H1 (cell line): ENCODE measurements at regions not wholly inside any gene's neighbourhood (a gene's known extent, or its start where the extent isn't known, plus 50 kb on each side); places are given as distances from the start of the nearest gene placed in this dataset.

Experiments used
- CTCF ChIA-PET: fragments of 300-600 bp; sonication (Branson Sonifier 250); formaldehyde crosslinking; loops from one replicate; lab custom pipeline; 2021; ENCODE audit not compliant: partially characterized antibody; lab: Charles Lee
- POLR2A ChIA-PET: fragments of 300-600 bp; sonication (Branson Sonifier 250); formaldehyde crosslinking; loops from one replicate; lab custom pipeline; 2021; ENCODE audit warnings: inconsistent platforms; ENCODE audit not compliant: partially characterized antibody; lab: Charles Lee
- DNase-seq, 2 experiments: peaks; one replicate each; pipeline versions ENCODE4 v3.0.0 to v3.0.0-alpha.2; 2010 to 2022; ENCODE audit warnings: low spot score in 2 of 2, low read depth in 1 of 2, mixed read lengths in 1 of 2
- FAIRE-seq: peaks from 2 replicates; lab custom pipeline; 2011; peaks lifted over from hg19 to GRCh38; lab: Jason Lieb, UNC
- H2AFZ ChIP-seq: 2 replicates; pipeline ENCODE4 v1.8.1; 2012; ENCODE audit warnings: low read length, inconsistent platforms
- H2AK5ac ChIP-seq: 2 replicates; pipeline ENCODE4 v1.6.1; 2013; ENCODE audit warnings: low read depth, low read length
- H2BK120ac ChIP-seq: replicated peaks from 2 replicates; pipeline ENCODE3; 2013; ENCODE audit warnings: low read depth, low read length, inconsistent platforms
- H2BK12ac ChIP-seq: 2 replicates; pipeline ENCODE4 v1.6.1; 2013; ENCODE audit warnings: low read depth, low read length
- H2BK15ac ChIP-seq: 2 replicates; pipeline ENCODE4 v1.6.1; 2013; ENCODE audit warnings: low read length
- H2BK20ac ChIP-seq: 2 replicates; pipeline ENCODE4 v1.6.1; 2013; ENCODE audit warnings: low read length
- H2BK5ac ChIP-seq: 2 replicates; pipeline ENCODE4 v1.6.1; 2013; ENCODE audit warnings: low read depth, low read length
- H3K14ac ChIP-seq: 2 replicates; pipeline ENCODE4 v1.6.1; 2013; ENCODE audit warnings: inconsistent platforms; ENCODE audit not compliant: insufficient read length
- H3K18ac ChIP-seq: 2 replicates; pipeline ENCODE4 v1.6.1; 2013; ENCODE audit warnings: low read length; ENCODE audit errors: extremely low read depth
- H3K23ac ChIP-seq: 2 replicates; pipeline ENCODE4 v1.6.1; 2013; ENCODE audit warnings: inconsistent platforms; ENCODE audit not compliant: insufficient read length
- H3K23me2 ChIP-seq: 2 replicates; pipeline ENCODE4 v1.6.1; 2013; ENCODE audit warnings: low read depth, low read length
- H3K27ac ChIP-seq: 2 replicates; pipeline ENCODE4 v1.6.1; 2011; ENCODE audit warnings: low read depth, low read length, inconsistent platforms
- H3K27me3 ChIP-seq, 4 experiments: replicated peaks in 1 of 4; 1 replicate in 1 of 4; 2 replicates in 3 of 4; pipeline versions ENCODE4 v1.6.1 to v1.8.1; 2011 to 2013; ENCODE audit warnings: low read length in 3 of 4, mild to moderate bottlenecking in 3 of 4, inconsistent platforms in 2 of 4, mixed read lengths in 2 of 4, moderate library complexity in 1 of 4; ENCODE audit not compliant: control insufficient read depth in 3 of 4, insufficient read depth in 3 of 4; ENCODE audit errors: extremely low read depth in 1 of 4
- H3K36me3 ChIP-seq, 4 experiments: 2 replicates each; pipeline versions ENCODE4 v1.6.1 to v1.8.1; 2011 to 2013; ENCODE audit warnings: mild to moderate bottlenecking in 4 of 4, low read length in 3 of 4, moderate library complexity in 2 of 4, control low read depth in 1 of 4, inconsistent platforms in 1 of 4; ENCODE audit not compliant: insufficient read depth in 4 of 4, control insufficient read depth in 2 of 4
- H3K4ac ChIP-seq: replicated peaks from 2 replicates; pipeline ENCODE3; 2013; ENCODE audit warnings: low read length, low read depth, mixed read lengths, inconsistent platforms; ENCODE audit not compliant: insufficient read length
- H3K4me1 ChIP-seq, 4 experiments: replicated peaks in 1 of 4; 1 replicate in 1 of 4; 2 replicates in 3 of 4; pipeline versions ENCODE4 v1.6.1 to v1.8.1; 2011 to 2013; ENCODE audit warnings: low read length in 3 of 4, inconsistent platforms in 2 of 4, mixed read lengths in 1 of 4; ENCODE audit not compliant: insufficient read depth in 4 of 4, control insufficient read depth in 3 of 4
- H3K4me2 ChIP-seq, 2 experiments: 2 replicates each; pipeline versions ENCODE4 v1.6.1 to v1.8.1; 2011 to 2013; ENCODE audit warnings: low read depth in 2 of 2, low read length in 2 of 2, control low read depth in 1 of 2, inconsistent platforms in 1 of 2, mild to moderate bottlenecking in 1 of 2; ENCODE audit not compliant: insufficient read depth in 1 of 2
- H3K4me3 ChIP-seq, 4 experiments: fragments of 200-600, 300-600 bp in 1 of 4; sonication (generic), shearing (Covaris generic), sonication (Bioruptor Twin) in 1 of 4; 2 replicates each; pipeline versions ENCODE4 v1.5.1 to v1.8.1; 2011 to 2016; ENCODE audit warnings: low read length in 4 of 4, low read depth in 3 of 4, control low read depth in 2 of 4, inconsistent platforms in 2 of 4, mild to moderate bottlenecking in 2 of 4, mixed read lengths in 1 of 4, moderate library complexity in 1 of 4; ENCODE audit not compliant: insufficient read depth in 2 of 4; ENCODE audit errors: extremely low read depth in 1 of 4
- H3K56ac ChIP-seq: replicated peaks from 2 replicates; pipeline ENCODE3; 2013; ENCODE audit warnings: low read depth, mild to moderate bottlenecking, mixed read lengths, low read length, inconsistent platforms; ENCODE audit not compliant: insufficient read length
- H3K79me1 ChIP-seq: 2 replicates; pipeline ENCODE4 v1.6.1; 2013; ENCODE audit warnings: low read depth, low read length, control low read depth
- H3K79me2 ChIP-seq, 2 experiments: 2 replicates each; pipeline versions ENCODE4 v1.6.1 to v1.8.1; 2012 to 2013; ENCODE audit warnings: low read length in 2 of 2, mild to moderate bottlenecking in 2 of 2, inconsistent platforms in 1 of 2; ENCODE audit not compliant: insufficient read depth in 2 of 2, control insufficient read depth in 1 of 2
- H3K9ac ChIP-seq, 4 experiments: replicated peaks in 1 of 4; 1 replicate in 1 of 4; 2 replicates in 3 of 4; pipeline versions ENCODE4 v1.6.1 to v1.8.1; 2011 to 2013; ENCODE audit warnings: low read depth in 3 of 4, low read length in 3 of 4, control low read depth in 2 of 4, mild to moderate bottlenecking in 2 of 4, moderate library complexity in 2 of 4, inconsistent platforms in 1 of 4; ENCODE audit errors: extremely low read depth in 1 of 4
- H3K9me3 ChIP-seq, 2 experiments: 2 replicates each; pipeline versions ENCODE4 v1.6.1 to v1.8.1; 2012 to 2013; ENCODE audit warnings: mild to moderate bottlenecking in 2 of 2, moderate library complexity in 2 of 2, control low read depth in 1 of 2, inconsistent platforms in 1 of 2, low read depth in 1 of 2, low read length in 1 of 2, mixed read lengths in 1 of 2; ENCODE audit not compliant: insufficient read depth in 2 of 2
- H4K20me1 ChIP-seq, 2 experiments: replicated peaks in 1 of 2; 2 replicates each; pipeline versions ENCODE3 to v1.8.1; 2011 to 2013; ENCODE audit warnings: inconsistent platforms in 2 of 2, low read length in 2 of 2, mild to moderate bottlenecking in 1 of 2; ENCODE audit not compliant: insufficient read depth in 2 of 2, control insufficient read depth in 1 of 2
- H4K5ac ChIP-seq: 2 replicates; pipeline ENCODE4 v1.6.1; 2013; ENCODE audit warnings: low read length, low read depth, mixed read lengths, inconsistent platforms; ENCODE audit not compliant: insufficient read length
- H4K8ac ChIP-seq: 2 replicates; pipeline ENCODE4 v1.8.0; 2013; ENCODE audit warnings: mild to moderate bottlenecking, moderate library complexity, low read length, inconsistent platforms; ENCODE audit not compliant: insufficient read depth; ENCODE audit errors: extremely low read depth
- H4K91ac ChIP-seq: replicated peaks from 2 replicates; pipeline ENCODE3; 2013; ENCODE audit warnings: low read length, mixed read lengths, inconsistent platforms; ENCODE audit not compliant: insufficient read length
- EP300 ChIP-seq, 2 experiments: IDR thresholded peaks; 1 replicate in 1 of 2; 2 replicates in 1 of 2; pipeline ENCODE4 v1.6.1; 2011 to 2012; ENCODE audit warnings: low read depth in 2 of 2, low read length in 2 of 2, mild to moderate bottlenecking in 2 of 2, borderline replicate concordance in 1 of 2, inconsistent platforms in 1 of 2, moderate library complexity in 1 of 2
- JUN ChIP-seq: IDR thresholded peaks from 2 replicates; pipeline ENCODE4 v1.6.1; 2011; ENCODE audit warnings: low read depth, mild to moderate bottlenecking, improper control_type of control experiment, low read length
- POLR2A ChIP-seq, 2 experiments: IDR thresholded peaks; 1 replicate in 1 of 2; 2 replicates in 1 of 2; pipeline ENCODE4 v1.6.1; 2011; ENCODE audit warnings: low read depth in 2 of 2, low read length in 2 of 2, mild to moderate bottlenecking in 2 of 2; ENCODE audit errors: control extremely low read depth in 1 of 2
- RFX5 ChIP-seq: IDR thresholded peaks from 2 replicates; pipeline ENCODE4 v1.6.1; 2011; ENCODE audit warnings: low read depth, low read length, improper control_type of control experiment, borderline replicate concordance
- RNF2 ChIP-seq: fragments of 200-900, 300-1000 bp; sonication (generic); IDR thresholded peaks from 2 replicates; pipeline ENCODE4 v1.7.1; 2016; ENCODE audit warnings: borderline replicate concordance, low read depth, mild to moderate bottlenecking, antibody characterized with exemption, low read length; ENCODE audit not compliant: poor library complexity, severe bottlenecking; ENCODE audit errors: missing control alignments
- SIX5 ChIP-seq: IDR thresholded peaks from 2 replicates; pipeline ENCODE4 v1.6.1; 2011; ENCODE audit warnings: mild to moderate bottlenecking, low read depth, low read length
- SP1 ChIP-seq: IDR thresholded peaks from 2 replicates; pipeline ENCODE4 v1.6.1; 2011; ENCODE audit warnings: low read depth, low read length
- TBP ChIP-seq: IDR thresholded peaks from 2 replicates; pipeline ENCODE4 v1.6.1; 2011; ENCODE audit warnings: low read depth, low read length, improper control_type of control experiment
- ZNF274 ChIP-seq: IDR thresholded peaks from 2 replicates; pipeline ENCODE4 v1.7.0; 2012; ENCODE audit warnings: low read length, borderline replicate concordance; ENCODE audit errors: extremely low read depth
- WGBS, 2 experiments: shearing (Covaris generic) in 1 of 2; methylation state at CpG; one replicate each; pipeline versions ENCODE4 v1.1.6 to v1.1.7; 2013 to 2015; ENCODE audit warnings: low lambda C conversion rate in 2 of 2, mixed read lengths in 2 of 2, inconsistent platforms in 1 of 2, low coverage in 1 of 2, missing lambda C conversion rate in 1 of 2; ENCODE audit not compliant: insufficient replicate concordance in 2 of 2, insufficient coverage in 1 of 2, insufficient read length in 1 of 2; ENCODE audit errors: extremely low coverage in 1 of 2, missing lambda C conversion rate in 1 of 2; 5-methylcytosine and 5-hydroxymethylcytosine counted together
- TF ChIP-seq, protein P1 (sequence below): IDR thresholded peaks from 2 replicates; pipeline ENCODE4 v1.6.1; 2011; ENCODE audit warnings: low read length, improper control_type of control experiment
- TF ChIP-seq, protein P2 (sequence below): IDR thresholded peaks from 2 replicates; pipeline ENCODE4 v1.6.1; 2012; ENCODE audit warnings: inconsistent platforms

DNA sequence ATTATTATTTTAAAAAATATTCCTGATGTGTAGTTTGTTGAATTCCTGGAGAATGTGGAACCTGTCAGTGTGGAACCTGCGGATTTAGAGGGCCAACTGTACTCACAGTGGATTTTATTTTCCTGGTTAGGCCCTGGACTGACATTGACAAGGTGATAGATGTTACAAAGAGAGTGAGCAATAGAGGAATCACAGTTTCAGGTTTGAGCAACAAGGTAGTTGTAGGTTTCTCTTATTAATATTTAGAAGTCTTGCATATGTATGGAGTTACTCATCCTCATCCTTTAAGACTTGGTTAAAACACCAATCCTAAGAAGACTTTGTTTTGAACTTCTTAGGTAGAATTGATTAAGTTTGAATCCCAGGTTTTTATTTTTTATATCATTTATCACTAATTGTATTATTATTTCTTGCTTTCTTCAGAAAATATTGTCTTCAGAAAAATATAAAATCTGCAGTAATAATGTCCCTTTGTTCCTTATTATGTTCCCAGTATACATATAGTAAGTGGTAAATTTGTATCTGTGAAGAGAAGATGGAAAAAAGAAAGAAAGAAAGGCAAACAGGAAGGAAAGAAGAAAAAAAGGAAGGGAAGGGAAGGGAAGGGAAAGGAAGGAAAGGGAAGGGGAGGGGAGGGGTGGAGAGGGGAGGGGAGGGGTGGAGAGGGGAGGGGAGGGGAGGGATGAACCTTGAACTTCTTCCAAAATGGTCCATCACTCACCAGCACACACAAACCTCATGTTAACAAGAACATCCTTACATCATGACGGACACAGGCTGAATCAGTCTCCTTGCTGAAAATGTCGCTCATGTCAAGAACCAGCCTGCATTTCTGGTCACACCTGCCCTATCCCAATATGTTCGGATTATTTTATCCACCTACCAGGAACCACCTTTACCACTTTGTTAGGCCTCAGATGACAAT, 867.2 kb downstream of the CDH11 start:
- POLR2A ChIA-PET: no interaction called here
- H2BK120ac ChIP-seq: no peak overlapping the region
- H4K20me1 ChIP-seq: no peaks in the 10 kb centered on the region
- H3K4me1 ChIP-seq: no peaks in the 10 kb centered on the region
- no peak overlapping the region for H3K18ac ChIP-seq
- no peak overlapping the region for H3K56ac ChIP-seq
- H4K8ac ChIP-seq: no peak overlapping the region
- no peak overlapping the region for H3K9ac ChIP-seq
- no peak overlapping the region for H3K4ac ChIP-seq
- no peak overlapping the region for H3K4me3 ChIP-seq
- H2AFZ ChIP-seq: no peak overlapping the region
- H3K23ac ChIP-seq: no peak overlapping the region
- no peak overlapping the region for H3K4me2 ChIP-seq
- H3K79me2 ChIP-seq: no peaks in the 10 kb centered on the region
- H3K23me2 ChIP-seq: no peaks in the 10 kb centered on the region
- no peaks in the 10 kb centered on the region for H3K79me1 ChIP-seq
- no peak overlapping the region for H2BK20ac ChIP-seq
- DNase-seq: no peak
- FAIRE-seq: no peak
- H2BK5ac ChIP-seq: no peak overlapping the region
- H2BK15ac ChIP-seq: no peak overlapping the region
- no peak overlapping the region for H2AK5ac ChIP-seq
- H4K5ac ChIP-seq: no peak overlapping the region
- H3K9me3 ChIP-seq: no peaks in the 10 kb centered on the region
- H3K36me3 ChIP-seq: no peaks in the 10 kb centered on the region
- no peak overlapping the region for H2BK12ac ChIP-seq
- H3K27me3 ChIP-seq: no peaks in the 10 kb centered on the region
- no peak overlapping the region for H3K14ac ChIP-seq
- CTCF ChIA-PET: no interaction called here
- no peak overlapping the region for H3K27ac ChIP-seq
- H4K91ac ChIP-seq: no peak overlapping the region
- WGBS, 2 experiments: 95% methylated on average over 4 of the region's 4 CpGs; no CpG with 5 or more reads in 1 of the 2 experiments
- no peak for TF ChIP-seq POLR2A (IDR thresholded peaks at IDR 0.05; ENCODE audit: control extremely low read depth in 1 of 2, low read depth in 2 of 2, low read length in 2 of 2)
- no peak for TF ChIP-seq RNF2
- no peak for TF ChIP-seq EP300 (IDR thresholded peaks at IDR 0.05; ENCODE audit: borderline replicate concordance in 1 of 2, low read depth in 2 of 2, low read length in 2 of 2)
- no peak for TF ChIP-seq ZNF274
- no peak for TF ChIP-seq SIX5
- TF ChIP-seq SP1: no peak
- TF ChIP-seq RFX5: no peak
- no peak for TF ChIP-seq TBP
- TF ChIP-seq, protein P1, sequence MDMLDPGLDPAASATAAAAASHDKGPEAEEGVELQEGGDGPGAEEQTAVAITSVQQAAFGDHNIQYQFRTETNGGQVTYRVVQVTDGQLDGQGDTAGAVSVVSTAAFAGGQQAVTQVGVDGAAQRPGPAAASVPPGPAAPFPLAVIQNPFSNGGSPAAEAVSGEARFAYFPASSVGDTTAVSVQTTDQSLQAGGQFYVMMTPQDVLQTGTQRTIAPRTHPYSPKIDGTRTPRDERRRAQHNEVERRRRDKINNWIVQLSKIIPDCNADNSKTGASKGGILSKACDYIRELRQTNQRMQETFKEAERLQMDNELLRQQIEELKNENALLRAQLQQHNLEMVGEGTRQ: no peak
- TF ChIP-seq, protein P2, sequence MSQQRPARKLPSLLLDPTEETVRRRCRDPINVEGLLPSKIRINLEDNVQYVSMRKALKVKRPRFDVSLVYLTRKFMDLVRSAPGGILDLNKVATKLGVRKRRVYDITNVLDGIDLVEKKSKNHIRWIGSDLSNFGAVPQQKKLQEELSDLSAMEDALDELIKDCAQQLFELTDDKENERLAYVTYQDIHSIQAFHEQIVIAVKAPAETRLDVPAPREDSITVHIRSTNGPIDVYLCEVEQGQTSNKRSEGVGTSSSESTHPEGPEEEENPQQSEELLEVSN: no peak
- no peak for TF ChIP-seq JUN
